ENCODE measurements at regions not wholly inside any gene's neighbourhood (a gene's known extent, or its start where the extent isn't known, plus 50 kb on each side); places are given as distances from the start of the nearest gene placed in this dataset.
A peak's percentile ranks its signal among the peaks of the same experiment; 100 is the strongest.

- Mint-ChIP-seq H3K4me3 (ENCODE audit: unreplicated experiment) (no peak overlapping the region), H3K36me3 (ENCODE audit: low read depth, unreplicated experiment) (peaks cover 26% of the 10 kb centered on the region), H3K4me1 (ENCODE audit: unreplicated experiment) (peaks cover 40% of the 10 kb centered on the region), H3K9me3 (ENCODE audit: unreplicated experiment) (no peaks in the 10 kb centered on the region), H3K27me3 (ENCODE audit: unreplicated experiment) (peaks cover 11% of the 10 kb centered on the region), H3K27ac (ENCODE audit: unreplicated experiment) (no peak overlapping the region)
- TF ChIP-seq, protein P1, sequence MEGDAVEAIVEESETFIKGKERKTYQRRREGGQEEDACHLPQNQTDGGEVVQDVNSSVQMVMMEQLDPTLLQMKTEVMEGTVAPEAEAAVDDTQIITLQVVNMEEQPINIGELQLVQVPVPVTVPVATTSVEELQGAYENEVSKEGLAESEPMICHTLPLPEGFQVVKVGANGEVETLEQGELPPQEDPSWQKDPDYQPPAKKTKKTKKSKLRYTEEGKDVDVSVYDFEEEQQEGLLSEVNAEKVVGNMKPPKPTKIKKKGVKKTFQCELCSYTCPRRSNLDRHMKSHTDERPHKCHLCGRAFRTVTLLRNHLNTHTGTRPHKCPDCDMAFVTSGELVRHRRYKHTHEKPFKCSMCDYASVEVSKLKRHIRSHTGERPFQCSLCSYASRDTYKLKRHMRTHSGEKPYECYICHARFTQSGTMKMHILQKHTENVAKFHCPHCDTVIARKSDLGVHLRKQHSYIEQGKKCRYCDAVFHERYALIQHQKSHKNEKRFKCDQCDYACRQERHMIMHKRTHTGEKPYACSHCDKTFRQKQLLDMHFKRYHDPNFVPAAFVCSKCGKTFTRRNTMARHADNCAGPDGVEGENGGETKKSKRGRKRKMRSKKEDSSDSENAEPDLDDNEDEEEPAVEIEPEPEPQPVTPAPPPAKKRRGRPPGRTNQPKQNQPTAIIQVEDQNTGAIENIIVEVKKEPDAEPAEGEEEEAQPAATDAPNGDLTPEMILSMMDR (IDR thresholded peaks at IDR 0.05; ENCODE audit: unreplicated experiment), result no peak
- no peak for DNase-seq (ENCODE audit: low spot score)
Observed at GRCh38 chr1:223031733-223032601, 111.1 kb downstream of the TLR5 start.

DNA sequence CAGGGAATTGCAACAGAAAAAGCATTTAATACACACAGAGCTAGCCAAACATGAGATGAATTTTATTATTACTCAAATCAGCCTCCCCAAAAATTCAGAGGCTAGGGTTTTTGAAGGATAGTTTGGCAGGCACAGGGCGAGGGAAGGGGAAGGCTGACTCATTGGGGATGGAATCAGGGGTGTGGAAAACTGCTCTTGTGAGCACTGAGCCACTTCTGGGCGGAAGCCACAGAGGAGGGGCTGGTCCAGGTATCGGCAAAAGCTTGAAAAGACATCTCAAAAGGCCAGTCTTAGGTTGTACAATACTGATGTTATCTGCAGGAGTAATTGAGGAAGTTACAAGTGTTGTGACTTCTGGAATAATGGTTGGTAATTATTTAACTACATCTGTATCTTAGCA lies 109.4 kb downstream of the TLR5 start:
- peaks cover 10% of the 10 kb centered on the region for H3K27me3 Mint-ChIP-seq (ENCODE audit: unreplicated experiment)

GRCh38 chr1:223034270-223034798 lies 108.7 kb downstream of the TLR5 start:
- Mint-ChIP-seq H3K9me3 (ENCODE audit: unreplicated experiment) (no peaks in the 10 kb centered on the region), H3K27ac (ENCODE audit: unreplicated experiment) (no peak overlapping the region), H3K4me1 (ENCODE audit: unreplicated experiment) (peaks cover 33% of the 10 kb centered on the region), H3K27me3 (ENCODE audit: unreplicated experiment) (peaks cover 7% of the 10 kb centered on the region), H3K36me3 (ENCODE audit: low read depth, unreplicated experiment) (peaks cover 22% of the 10 kb centered on the region), H3K4me3 (ENCODE audit: unreplicated experiment) (no peak overlapping the region)
- TF ChIP-seq, protein P1 (IDR thresholded peaks at IDR 0.05; ENCODE audit: unreplicated experiment), result no peak
- DNase-seq (ENCODE audit: low spot score), result no peak

More for the DNA sequence above, 109.4 kb downstream of the TLR5 start:
- Mint-ChIP-seq H3K9me3 (ENCODE audit: unreplicated experiment) (no peaks in the 10 kb centered on the region), H3K4me3 (ENCODE audit: unreplicated experiment) (no peak overlapping the region), H3K27ac (ENCODE audit: unreplicated experiment) (no peak overlapping the region), H3K4me1 (ENCODE audit: unreplicated experiment) (peaks cover 39% of the 10 kb centered on the region), H3K36me3 (ENCODE audit: low read depth, unreplicated experiment) (peaks cover 26% of the 10 kb centered on the region)
- DNase-seq (ENCODE audit: low spot score), result no peak
- TF ChIP-seq, protein P1 (IDR thresholded peaks at IDR 0.05; ENCODE audit: unreplicated experiment), result no peak

DNA sequence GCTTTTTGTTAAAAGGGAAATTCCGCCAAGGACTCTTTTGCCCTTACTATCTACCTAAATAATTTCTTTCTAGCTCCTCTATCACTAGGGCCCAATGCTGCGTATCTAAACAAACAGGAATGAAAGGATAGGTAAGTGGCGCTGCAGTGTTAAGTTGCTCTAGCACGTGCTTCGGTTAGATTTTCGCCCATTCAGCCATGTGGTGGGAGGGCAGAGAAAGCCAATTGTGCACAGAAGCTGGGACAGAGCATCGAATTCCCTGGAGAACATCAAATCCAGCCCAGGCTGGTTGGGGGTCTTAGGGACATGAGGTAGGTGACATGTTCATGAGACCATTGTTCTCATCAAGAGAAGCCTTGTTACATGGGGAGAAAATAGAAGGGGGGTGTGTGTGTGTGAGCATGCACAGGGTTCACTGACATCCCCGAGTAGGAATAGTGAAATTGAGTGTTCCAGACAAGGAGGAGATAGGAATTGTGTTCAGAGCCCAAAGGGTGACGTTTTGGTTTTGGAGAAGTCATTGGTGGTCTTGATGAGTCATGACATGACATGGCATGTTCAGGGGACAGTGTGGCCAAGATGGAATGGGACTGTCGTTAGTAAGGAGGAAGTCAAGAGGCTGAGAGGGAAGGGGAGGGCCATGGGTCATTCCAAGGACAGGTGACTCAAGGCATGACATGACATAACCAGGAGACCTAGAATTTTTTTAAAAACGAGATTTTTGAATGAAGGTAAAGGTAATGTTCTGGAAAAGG lies 107.1 kb downstream of the TLR5 start:
- no peaks in the 10 kb centered on the region for H3K9me3 Mint-ChIP-seq (ENCODE audit: unreplicated experiment)
- H3K36me3 Mint-ChIP-seq (ENCODE audit: low read depth, unreplicated experiment), result peaks cover 31% of the 10 kb centered on the region
- H3K27me3 Mint-ChIP-seq (ENCODE audit: unreplicated experiment), result peaks cover 8% of the 10 kb centered on the region
- peaks cover 26% of the 10 kb centered on the region for H3K4me1 Mint-ChIP-seq (ENCODE audit: unreplicated experiment)
- H3K4me3 Mint-ChIP-seq (ENCODE audit: unreplicated experiment), result peak overlapping the region; percentile 5
- H3K27ac Mint-ChIP-seq (ENCODE audit: unreplicated experiment), result no peak overlapping the region
- TF ChIP-seq, protein P1 (IDR thresholded peaks at IDR 0.05; ENCODE audit: unreplicated experiment), result no peak
- DNase-seq (ENCODE audit: low spot score), result no peak
